Esophagus squamous epithelium (tissue), 4 donors: ENCODE measurements at regions not wholly inside any gene's neighbourhood (a gene's known extent, or its start where the extent isn't known, plus 50 kb on each side); places are given as distances from the start of the nearest gene placed in this dataset.

Source experiments
- CTCF ChIP-seq, 6 experiments: fragments of 450-650 bp in 4 of 6; fragments of 200-600 bp in 2 of 6; sonication (generic) in 2 of 6; IDR thresholded peaks; one replicate each; pipeline ENCODE4 v1.5.1; 2016 to 2019; ENCODE audit warnings: antibody characterized with exemption in 6 of 6, mild to moderate bottlenecking in 4 of 6, moderate library complexity in 4 of 6
- POLR2A ChIP-seq, 4 donors: fragments of 450-650 bp; IDR thresholded peaks; one replicate each; pipeline ENCODE4 v1.6.1; 2017; ENCODE audit warnings: antibody characterized with exemption in 4 of 4, mild to moderate bottlenecking in 4 of 4, moderate library complexity in 3 of 4

GRCh38 chr13:22836475-22836874, 344.3 kb upstream of the SGCG start:
- TF ChIP-seq CTCF (IDR thresholded peaks at IDR 0.05): no peak
- no peak for TF ChIP-seq POLR2A (IDR thresholded peaks at IDR 0.05)
